NCI-H526 treated with DMSO at 0.1 percent for 48 hours (cell line): ENCODE measurements at regions not wholly inside any gene's neighbourhood (a gene's known extent, or its start where the extent isn't known, plus 50 kb on each side); places are given as distances from the start of the nearest gene placed in this dataset.
"Not testable (repeated sequence)": the region's sequence is repeated elsewhere in the genome, so short reads cannot be mapped to it uniquely, and the experiment has no call there.

Experiments
- DNase-seq: peaks from one replicate; lab custom pipeline; 2025; lab: John Stamatoyannopoulos, UW

DNA sequence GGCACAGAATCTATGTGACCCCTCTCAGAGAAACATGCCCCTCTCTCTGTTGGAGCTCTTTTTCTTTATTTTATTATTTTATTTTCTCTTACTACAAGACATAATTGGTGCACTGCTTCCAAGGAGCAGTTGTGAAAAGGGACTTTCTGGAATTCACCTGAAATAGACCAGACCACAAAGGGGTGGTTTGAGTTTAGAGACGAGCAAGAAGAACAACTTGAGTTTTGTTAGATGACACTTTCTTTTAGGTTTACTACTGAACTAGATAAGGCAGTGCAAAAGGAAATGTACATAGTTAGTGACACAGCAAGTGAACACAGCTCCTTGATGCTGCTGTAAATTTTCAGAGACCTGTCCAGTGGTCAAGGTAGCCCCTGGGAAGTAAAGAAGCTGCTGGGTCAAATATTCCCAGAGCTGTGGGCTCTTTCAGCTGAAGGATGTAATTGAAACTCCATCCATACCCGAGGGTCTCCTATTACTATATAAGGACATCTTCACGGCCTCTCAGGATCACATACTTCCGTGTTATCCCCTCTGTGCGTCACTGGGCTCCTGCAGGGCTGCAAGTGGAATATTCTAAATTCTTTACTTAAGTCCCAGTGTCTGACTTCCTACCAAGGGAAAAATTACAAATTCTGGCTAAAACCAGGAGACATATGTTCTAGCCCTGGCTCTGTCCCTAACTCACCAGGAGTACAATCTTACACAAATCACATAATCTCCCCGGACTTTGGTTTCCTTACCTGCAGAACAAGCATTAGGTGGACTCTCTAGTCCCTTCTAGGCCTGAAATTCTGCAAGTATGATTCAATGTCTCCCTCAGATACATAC lies 69.1 kb upstream of the ADTRP start:
- DNase-seq = no peak

DNA sequence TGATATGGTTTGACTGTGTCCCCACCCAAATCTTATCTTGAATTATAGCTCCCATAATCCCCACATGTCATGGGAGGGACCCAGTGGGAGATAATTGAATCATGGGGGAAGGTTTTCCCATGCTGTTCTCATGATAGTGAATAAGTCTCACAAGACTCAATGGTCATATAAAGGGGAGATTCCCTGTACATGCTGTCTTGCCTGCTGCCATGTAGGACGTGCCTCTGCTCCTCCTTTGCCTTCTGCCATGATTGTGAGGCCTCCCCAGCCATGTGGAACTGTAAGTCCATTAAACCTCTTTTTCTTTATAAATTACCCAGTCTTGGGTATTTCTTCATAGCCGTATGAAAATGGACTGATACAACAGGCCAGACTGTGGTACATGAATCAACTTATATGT lies 68.5 kb upstream of the ADTRP start:
- DNase-seq = not testable (repeated sequence)

DNA sequence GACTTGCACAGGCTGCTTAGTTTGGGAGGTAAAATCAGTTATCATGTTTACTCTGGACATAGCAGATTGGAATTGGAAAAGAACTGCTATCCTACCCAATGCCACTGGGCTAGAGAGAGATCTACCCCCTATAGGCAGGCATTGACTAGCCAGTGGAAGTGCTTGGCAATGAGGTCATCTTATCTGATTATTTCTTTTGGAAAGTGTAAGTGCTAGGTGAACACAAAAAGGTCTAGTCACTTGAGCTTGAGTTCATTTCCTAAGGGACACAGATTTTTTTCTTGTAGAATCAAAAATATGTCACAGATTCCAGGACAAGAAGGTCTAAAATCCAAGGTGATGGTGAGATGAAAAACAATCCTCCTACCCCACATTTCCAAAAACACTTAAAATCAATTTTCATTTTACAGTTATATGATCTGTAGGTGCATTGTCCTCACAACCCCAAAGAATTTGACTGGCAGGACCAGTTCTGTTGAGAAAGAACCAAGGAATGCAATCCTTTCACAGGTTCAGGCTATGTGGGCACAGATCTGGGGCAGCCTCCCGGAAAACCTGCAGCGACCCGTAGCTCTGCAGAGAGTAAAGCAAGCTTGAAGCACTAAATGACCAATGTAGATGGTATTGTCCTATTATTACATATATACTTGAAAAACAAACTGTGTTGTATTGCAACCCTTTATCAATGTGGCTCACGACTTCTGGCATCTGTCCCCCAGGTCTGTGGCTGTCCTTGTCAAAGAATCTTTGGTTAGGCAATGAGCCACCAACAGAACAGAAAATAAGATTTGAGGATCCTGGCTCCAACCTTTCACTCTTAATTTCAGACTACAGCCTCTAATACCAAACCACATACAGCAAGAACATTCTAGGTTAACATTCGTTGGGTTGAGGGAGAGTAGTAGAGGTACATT lies 67.3 kb upstream of the ADTRP start:
- DNase-seq = no peak

- not testable (repeated sequence) for DNase-seq
Observed at GRCh38 chr6:11842795-11843194, 64.2 kb upstream of the ADTRP start.

GRCh38 chr6:11835065-11835464 lies 56.5 kb upstream of the ADTRP start:
- no peak for DNase-seq

DNA sequence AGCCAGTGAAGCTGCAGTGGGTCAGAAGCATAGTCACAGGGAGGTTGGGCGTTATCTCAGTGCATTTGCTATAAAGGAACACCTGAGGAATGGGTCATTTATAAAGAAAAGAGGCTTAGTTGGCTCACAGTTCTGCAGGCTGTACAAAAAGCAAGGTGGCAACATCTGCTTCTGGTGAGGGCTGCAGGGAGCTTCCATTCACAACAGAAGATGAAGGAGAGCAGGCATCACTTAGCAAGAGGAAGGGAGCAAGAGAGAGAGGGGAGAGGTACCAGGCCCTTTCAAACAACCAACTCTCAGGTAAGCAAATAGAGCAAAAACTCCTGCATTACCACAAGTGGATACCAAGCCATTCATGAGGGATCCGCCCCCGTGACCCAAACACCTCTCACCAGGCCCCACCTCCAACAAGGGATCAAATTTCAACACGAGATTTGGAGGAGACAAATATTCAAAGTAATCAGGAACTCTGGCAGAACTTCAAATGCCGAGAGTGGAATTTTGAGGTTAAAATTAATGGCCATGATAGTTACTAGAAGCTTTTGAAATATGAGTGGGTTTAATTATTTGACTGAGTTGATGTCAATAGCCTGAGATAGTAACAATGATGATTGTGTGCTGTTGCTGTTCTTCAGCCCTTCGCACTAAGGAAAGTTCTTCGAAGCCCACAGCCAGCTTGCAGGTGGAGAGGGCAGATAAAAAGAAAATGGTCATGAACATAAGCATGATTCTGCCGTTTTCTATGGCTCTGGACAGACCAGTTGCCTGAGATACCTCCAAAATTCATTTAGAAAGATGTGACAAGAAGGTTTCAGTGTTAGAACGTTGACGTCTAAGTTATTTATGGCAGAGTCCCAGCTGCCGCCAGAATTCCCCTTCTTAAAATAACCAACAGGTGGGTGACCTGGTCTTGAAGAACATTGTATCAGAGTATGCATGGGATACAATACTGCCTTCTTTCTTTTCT lies 55.3 kb upstream of the ADTRP start:
- DNase-seq = no peak

GRCh38 chr6:11831653-11832052 lies 53.0 kb upstream of the ADTRP start:
- DNase-seq = no peak

- DNase-seq = no peak
Observed at GRCh38 chr6:11830520-11830919, 51.9 kb upstream of the ADTRP start.

- DNase-seq = no peak
Observed at GRCh38 chr6:11830105-11830504, 51.5 kb upstream of the ADTRP start.

DNA sequence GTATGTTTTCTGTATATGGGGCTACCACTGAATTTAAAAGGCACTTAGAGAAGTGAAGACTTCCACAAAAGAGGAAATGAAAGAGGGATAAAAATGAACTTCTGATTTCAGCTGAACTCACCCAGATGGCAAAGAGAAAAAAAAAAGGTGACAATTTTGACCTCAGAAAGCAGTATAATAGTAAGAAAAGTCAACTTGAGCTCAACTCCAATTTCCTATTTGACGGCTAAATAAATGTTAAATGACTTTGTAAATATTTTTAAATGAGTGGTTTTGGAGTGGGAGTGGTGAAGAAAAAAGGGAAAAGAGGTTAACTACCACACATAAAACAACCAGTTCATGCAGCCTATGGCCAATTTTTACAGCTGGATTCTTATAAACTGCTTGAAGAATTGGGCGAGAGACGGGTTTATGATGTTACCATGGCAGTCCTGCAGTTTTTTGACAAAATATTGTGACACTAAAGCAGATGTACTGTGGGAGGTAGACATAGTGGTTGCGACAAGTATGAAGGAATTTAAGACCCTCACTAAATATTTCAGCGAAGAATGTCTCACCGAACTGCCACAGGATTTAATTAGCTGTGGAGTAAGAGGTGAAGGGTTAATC lies 49.8 kb upstream of the ADTRP start:
- DNase-seq = no peak
